IMR-90 (cell line): ENCODE measurements at regions not wholly inside any gene's neighbourhood (a gene's known extent, or its start where the extent isn't known, plus 50 kb on each side); places are given as distances from the start of the nearest gene placed in this dataset.
A peak's percentile ranks its signal among the peaks of the same experiment; 100 is the strongest.

Experiments
- ATAC-seq: fragments of 200-7000 bp; cut with Tn5 transposase; 2 replicates; pipeline ENCODE4 v1.9.1; 2020; ENCODE audit warnings: low read depth, mild to moderate bottlenecking, moderate library complexity
- BruUV-seq: library from RNA; stranded (reverse); fragments of 400-500 nt; replicated peaks from 2 replicates; lab custom pipeline; 2021; lab: Mats Ljungman, UMichigan
- CTCF ChIA-PET: fragments of 300-600 bp; formaldehyde crosslinking; extraction: SDS; loops from one replicate; lab custom pipeline; 2021; ENCODE audit warnings: antibody characterized with exemption; lab: Yijun Ruan, JAX
- POLR2A ChIA-PET: fragments of 300-600 bp; sonication (Branson Sonifier 250); formaldehyde crosslinking; loops from one replicate; lab custom pipeline; 2022; ENCODE audit warnings: antibody characterized with exemption; ENCODE audit not compliant: unreplicated experiment; lab: Charles Lee
- DNase-seq: peaks from one replicate; pipeline ENCODE4 v3.0.0; 2013
- H2AFZ ChIP-seq: replicated peaks from 2 replicates; pipeline ENCODE3; 2013; ENCODE audit warnings: low read length, mild to moderate bottlenecking; ENCODE audit not compliant: poor library complexity
- H2AK5ac ChIP-seq: 2 replicates; pipeline ENCODE4 v1.6.1; 2013; ENCODE audit warnings: low read depth, low read length, inconsistent platforms
- H2AK9ac ChIP-seq: replicated peaks from 2 replicates; pipeline ENCODE3; 2013; ENCODE audit warnings: mild to moderate bottlenecking, low read depth, low read length, moderate library complexity; ENCODE audit not compliant: poor library complexity
- H2BK120ac ChIP-seq: 2 replicates; pipeline ENCODE4 v1.6.1; 2013; ENCODE audit warnings: low read depth, low read length, inconsistent platforms
- H2BK15ac ChIP-seq: 3 replicates; pipeline ENCODE4 v1.6.1; 2013; ENCODE audit warnings: low read depth, low read length, inconsistent platforms
- H2BK20ac ChIP-seq: 2 replicates; pipeline ENCODE4 v1.6.1; 2013; ENCODE audit warnings: low read depth, mild to moderate bottlenecking, inconsistent platforms, low read length, moderate library complexity
- H2BK5ac ChIP-seq: 2 replicates; pipeline ENCODE4 v1.6.1; 2013; ENCODE audit warnings: mild to moderate bottlenecking, low read depth, low read length, inconsistent platforms; ENCODE audit not compliant: poor library complexity, severe bottlenecking
- H3K14ac ChIP-seq: replicated peaks from 2 replicates; pipeline ENCODE4 v1.6.1; 2013; ENCODE audit warnings: low read depth, low read length, inconsistent platforms
- H3K18ac ChIP-seq: 2 replicates; pipeline ENCODE4 v1.6.1; 2013; ENCODE audit warnings: low read depth, low read length, control low read depth
- H3K23ac ChIP-seq: 2 replicates; pipeline ENCODE4 v1.6.1; 2013; ENCODE audit warnings: low read depth, low read length, inconsistent platforms
- H3K27ac ChIP-seq: 2 replicates; pipeline ENCODE4 v1.5.1; 2013; ENCODE audit warnings: mild to moderate bottlenecking, control low read depth, low read length; ENCODE audit not compliant: insufficient read depth
- H3K27me3 ChIP-seq: 2 replicates; pipeline ENCODE4 v1.6.1; 2013; ENCODE audit warnings: low read length; ENCODE audit not compliant: control insufficient read depth, insufficient read depth
- H3K36me3 ChIP-seq: 2 replicates; pipeline ENCODE4 v1.6.1; 2013; ENCODE audit warnings: low read length, mixed read lengths; ENCODE audit not compliant: control insufficient read depth, insufficient read depth
- H3K4ac ChIP-seq: 2 replicates; pipeline ENCODE4 v1.6.1; 2013; ENCODE audit warnings: low read depth, low read length, inconsistent platforms
- H3K4me1 ChIP-seq: 2 replicates; pipeline ENCODE4 v1.6.1; 2013; ENCODE audit warnings: low read length, mixed read lengths; ENCODE audit not compliant: control insufficient read depth, insufficient read depth
- H3K4me2 ChIP-seq: 2 replicates; pipeline ENCODE4 v1.6.1; 2013; ENCODE audit warnings: low read depth, mild to moderate bottlenecking, control low read depth, low read length, moderate library complexity
- H3K4me3 ChIP-seq: 2 replicates; pipeline ENCODE4 v1.5.1; 2013; ENCODE audit warnings: low read depth, mild to moderate bottlenecking, control low read depth, low read length, moderate library complexity; ENCODE audit not compliant: insufficient read depth
- H3K56ac ChIP-seq: 2 replicates; pipeline ENCODE4 v1.6.1; 2013; ENCODE audit warnings: low read length, inconsistent platforms; ENCODE audit not compliant: insufficient read depth; ENCODE audit errors: extremely low read depth
- H3K79me1 ChIP-seq, 2 experiments: 2 replicates each; pipeline ENCODE4 v1.6.1; 2013; ENCODE audit warnings: low read length in 2 of 2, inconsistent platforms in 1 of 2, low read depth in 1 of 2
- H3K9ac ChIP-seq: 2 replicates; pipeline ENCODE4 v1.6.1; 2013; ENCODE audit warnings: low read depth, low read length, control low read depth
- H3K9me1 ChIP-seq: 2 replicates; pipeline ENCODE4 v1.6.1; 2013; ENCODE audit warnings: low read length, inconsistent platforms; ENCODE audit not compliant: insufficient read depth
- H3K9me3 ChIP-seq: 2 replicates; pipeline ENCODE4 v1.6.1; 2013; ENCODE audit warnings: low read length; ENCODE audit not compliant: control insufficient read depth, insufficient read depth
- H4K20me1 ChIP-seq: 2 replicates; pipeline ENCODE4 v1.6.1; 2013; ENCODE audit warnings: low read length, inconsistent platforms; ENCODE audit not compliant: insufficient read depth
- H4K5ac ChIP-seq: 2 replicates; pipeline ENCODE4 v1.6.1; 2013; ENCODE audit warnings: mild to moderate bottlenecking, low read depth, low read length, control low read depth
- H4K8ac ChIP-seq, 2 experiments: 2 replicates each; pipeline ENCODE4 v1.6.1; 2013; ENCODE audit warnings: low read depth in 2 of 2, low read length in 2 of 2, control low read depth in 1 of 2, inconsistent platforms in 1 of 2
- H4K91ac ChIP-seq: 2 replicates; pipeline ENCODE4 v1.6.1; 2013; ENCODE audit warnings: low read depth, low read length, inconsistent platforms; ENCODE audit not compliant: insufficient read depth
- BHLHE40 ChIP-seq: fragments of 150-350 bp; IDR thresholded peaks from 2 replicates; pipeline ENCODE4 v1.6.1; 2016; ENCODE audit warnings: mild to moderate bottlenecking, low read depth, low read length
- MAFK ChIP-seq: IDR thresholded peaks from 2 replicates; pipeline ENCODE4 v1.6.1; 2012; ENCODE audit warnings: low read depth, low read length, improper control_type of control experiment
- MAZ ChIP-seq: IDR thresholded peaks from 2 replicates; pipeline ENCODE4 v1.6.1; 2012; ENCODE audit warnings: low read depth, mild to moderate bottlenecking, low read length, improper control_type of control experiment, moderate library complexity, borderline replicate concordance
- POLR2A ChIP-seq: IDR thresholded peaks from 2 replicates; pipeline ENCODE4 v1.6.1; 2012; ENCODE audit warnings: mild to moderate bottlenecking, low read depth, low read length
- RAD21 ChIP-seq: IDR thresholded peaks from 2 replicates; pipeline ENCODE4 v1.6.1; 2012; ENCODE audit warnings: low read length, improper control_type of control experiment
- RCOR1 ChIP-seq: IDR thresholded peaks from 2 replicates; pipeline ENCODE4 v1.6.1; 2012; ENCODE audit warnings: mild to moderate bottlenecking, low read length, improper control_type of control experiment; ENCODE audit not compliant: insufficient replicate concordance
- RFX5 ChIP-seq: IDR thresholded peaks from 2 replicates; pipeline ENCODE4 v1.8.0; 2012; ENCODE audit warnings: low read depth, mild to moderate bottlenecking, low read length, moderate library complexity
- SMC3 ChIP-seq: fragments of 150-350 bp; IDR thresholded peaks from 2 replicates; pipeline ENCODE4 v1.6.1; 2016; ENCODE audit warnings: low read depth, mild to moderate bottlenecking, antibody characterized with exemption, low read length, moderate library complexity
- WGBS, 2 experiments: methylation state at CpG; one replicate each; pipeline versions ENCODE4 v1.1.5 to v1.1.7; 2013; ENCODE audit warnings: missing lambda C conversion rate in 2 of 2; ENCODE audit not compliant: insufficient read length in 1 of 2; ENCODE audit errors: extremely low coverage in 2 of 2; 5-methylcytosine and 5-hydroxymethylcytosine counted together
- dilution Hi-C: fragments of 300-500 bp; cut with HindIII; formaldehyde crosslinking; loops from one replicate; pipeline ENCODE4 v1.14.3; 2018; ENCODE audit warnings: low sequenced_read_pairs; ENCODE audit not compliant: unreplicated experiment
- in situ Hi-C: fragments of 300-500 bp; cut with MboI; formaldehyde crosslinking; loops from 3 replicates; pipeline ENCODE4 v1.14.3; 2019; ENCODE audit warnings: low sequenced_read_pairs, inconsistent platforms, mixed read lengths
- intact Hi-C: fragments of 100-400 bp; cut with micrococcal nuclease; formaldehyde crosslinking; loops from 2 replicates; pipeline ENCODE4 v1.10.0; 2022
- TF ChIP-seq, protein P1 (sequence below): fragments of 150-350 bp; IDR thresholded peaks from 2 replicates; pipeline ENCODE4 v1.6.1; 2017; ENCODE audit warnings: mild to moderate bottlenecking, antibody characterized with exemption, low read length, low read depth

DNA sequence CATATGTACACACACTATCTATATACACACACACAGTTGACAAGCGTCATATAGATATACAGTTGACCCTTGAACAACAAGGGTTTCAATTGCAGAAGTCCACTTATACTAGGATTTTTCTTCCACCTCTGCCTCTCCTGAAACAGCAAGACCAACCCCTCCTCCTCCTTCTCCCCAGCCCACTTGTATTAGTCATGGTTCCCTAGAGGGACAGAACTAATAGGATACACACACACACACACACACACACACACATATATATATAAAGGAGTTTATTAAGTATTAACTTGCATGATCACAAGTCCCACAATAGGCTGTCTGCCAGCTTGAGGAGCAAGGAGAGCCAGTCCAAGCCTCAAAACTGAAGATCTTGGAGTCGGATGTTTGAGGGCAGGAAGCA lies 92.9 kb downstream of the DHCR7 start:
- Histone ChIP-seq H4K8ac (no peak overlapping the region), H2BK15ac (no peak overlapping the region), H2BK120ac (no peak overlapping the region), H3K23ac (no peak overlapping the region), H3K36me3 (no peaks in the 10 kb centered on the region), H3K79me1 (no peaks in the 10 kb centered on the region), H3K14ac (no peak overlapping the region), H3K9me3 (no peaks in the 10 kb centered on the region), H3K18ac (no peak overlapping the region), H3K4me3 (no peak overlapping the region), H2AK5ac (no peak overlapping the region), H3K9me1 (no peaks in the 10 kb centered on the region), H4K20me1 (no peaks in the 10 kb centered on the region), H3K9ac (no peak overlapping the region), H3K27me3 (peaks cover 30% of the 10 kb centered on the region), H2AFZ (no peak overlapping the region), H2BK20ac (no peak overlapping the region), H3K4ac (no peak overlapping the region), H3K56ac (no peak overlapping the region), H2AK9ac (no peak overlapping the region), H2BK5ac (no peak overlapping the region), H3K4me2 (no peak overlapping the region), H3K4me1 (no peaks in the 10 kb centered on the region), H4K91ac (no peak overlapping the region), H4K5ac (no peak overlapping the region), H3K27ac (no peak overlapping the region)
- ATAC-seq, result no peak
- ChIA-PET POLR2A (no interaction called here), CTCF (no interaction called here)
- 80% methylated on average over 1 of the region's 2 CpGs; no CpG with 5 or more reads in 1 of the 2 experiments for WGBS, 2 experiments
- intact Hi-C loops, result no loop called here
- TF ChIP-seq MAZ, result no peak
- no peak for TF ChIP-seq MAFK
- no peak for TF ChIP-seq RCOR1
- TF ChIP-seq RFX5, result no peak
- TF ChIP-seq BHLHE40, result no peak
- no peak for TF ChIP-seq POLR2A
- TF ChIP-seq, protein P1, sequence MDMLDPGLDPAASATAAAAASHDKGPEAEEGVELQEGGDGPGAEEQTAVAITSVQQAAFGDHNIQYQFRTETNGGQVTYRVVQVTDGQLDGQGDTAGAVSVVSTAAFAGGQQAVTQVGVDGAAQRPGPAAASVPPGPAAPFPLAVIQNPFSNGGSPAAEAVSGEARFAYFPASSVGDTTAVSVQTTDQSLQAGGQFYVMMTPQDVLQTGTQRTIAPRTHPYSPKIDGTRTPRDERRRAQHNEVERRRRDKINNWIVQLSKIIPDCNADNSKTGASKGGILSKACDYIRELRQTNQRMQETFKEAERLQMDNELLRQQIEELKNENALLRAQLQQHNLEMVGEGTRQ, result no peak
- TF ChIP-seq SMC3, result no peak
- no peak for TF ChIP-seq RAD21
- dilution Hi-C loops, result no loop called here
- no TSS peak for BruUV-seq
- in situ Hi-C loops, result no loop called here
- peak; percentile 39 for DNase-seq
